Activated CD4-positive, alpha-beta T cell treated with anti-CD3 and anti-CD28 coated beads, Interleukin-2, Interleukin-4, amounts not matched to agents 100 ng/mL and 50 ng/mL, durations not matched to agents 16 hours and 8 hours (primary cell): ENCODE measurements at regions not wholly inside any gene's neighbourhood (a gene's known extent, or its start where the extent isn't known, plus 50 kb on each side); places are given as distances from the start of the nearest gene placed in this dataset.

Experiments
- DNase-seq: peaks from one replicate; pipeline ENCODE4 v3.0.0-alpha.2; 2020; ENCODE audit warnings: low spot score

- DNase-seq: no peak
Measured at GRCh38 chr9:109681301-109681700, 98.7 kb upstream of the PALM2AKAP2 start.

- DNase-seq: no peak
Measured at GRCh38 chr9:109682227-109682626, 97.8 kb upstream of the PALM2AKAP2 start.

- DNase-seq: no peak
Measured at GRCh38 chr9:109683521-109683920, 96.5 kb upstream of the PALM2AKAP2 start.

- no peak for DNase-seq
Measured at GRCh38 chr9:109689701-109690100, 90.3 kb upstream of the PALM2AKAP2 start.

- DNase-seq: no peak
Measured at GRCh38 chr9:109699019-109699418, 81.0 kb upstream of the PALM2AKAP2 start.

- no peak for DNase-seq
Measured at GRCh38 chr9:109704546-109704945, 75.5 kb upstream of the PALM2AKAP2 start.

GRCh38 chr9:109705515-109705914 is 74.5 kb upstream of the PALM2AKAP2 start:
- no peak for DNase-seq

GRCh38 chr9:109707355-109707754 is 72.6 kb upstream of the PALM2AKAP2 start:
- DNase-seq: no peak

GRCh38 chr9:109708451-109708945 is 71.5 kb upstream of the PALM2AKAP2 start:
- DNase-seq: no peak

- no peak for DNase-seq
Measured at GRCh38 chr9:109709866-109710265, 70.1 kb upstream of the PALM2AKAP2 start.

GRCh38 chr9:109710830-109711229 is 69.2 kb upstream of the PALM2AKAP2 start:
- no peak for DNase-seq

GRCh38 chr9:109715344-109715743 is 64.7 kb upstream of the PALM2AKAP2 start:
- no peak for DNase-seq

- DNase-seq: no peak
Measured at GRCh38 chr9:109716631-109717030, 63.4 kb upstream of the PALM2AKAP2 start.

GRCh38 chr9:109717342-109717741 is 62.7 kb upstream of the PALM2AKAP2 start:
- DNase-seq: no peak

- no peak for DNase-seq
Measured at GRCh38 chr9:109718861-109719260, 61.1 kb upstream of the PALM2AKAP2 start.

- DNase-seq: no peak
Measured at GRCh38 chr9:109721001-109721400, 59.0 kb upstream of the PALM2AKAP2 start.

- DNase-seq: no peak
Measured at GRCh38 chr9:109722007-109722406, 58.0 kb upstream of the PALM2AKAP2 start.

- no peak for DNase-seq
Measured at GRCh38 chr9:109723781-109724180, 56.2 kb upstream of the PALM2AKAP2 start.

- DNase-seq: no peak
Measured at GRCh38 chr9:109725460-109725859, 54.5 kb upstream of the PALM2AKAP2 start.

GRCh38 chr9:109726119-109726518 is 53.9 kb upstream of the PALM2AKAP2 start:
- no peak for DNase-seq

- DNase-seq: no peak
Measured at GRCh38 chr9:109728686-109729300, 51.2 kb upstream of the PALM2AKAP2 start.

- no peak for DNase-seq
Measured at GRCh38 chr9:109729513-109729912, 50.5 kb upstream of the PALM2AKAP2 start.
